Fibroblast of gingiva (primary cell): ENCODE measurements at regions not wholly inside any gene's neighbourhood (a gene's known extent, or its start where the extent isn't known, plus 50 kb on each side); places are given as distances from the start of the nearest gene placed in this dataset.
A peak's percentile ranks its signal among the peaks of the same experiment; 100 is the strongest.
"Not testable (repeated sequence)": the region's sequence is repeated elsewhere in the genome, so short reads cannot be mapped to it uniquely, and the experiment has no call there.

Experiments
- DNase-seq: peaks from one replicate; pipeline ENCODE4 v3.0.0-alpha.2; 2011; ENCODE audit warnings: low read depth

DNA sequence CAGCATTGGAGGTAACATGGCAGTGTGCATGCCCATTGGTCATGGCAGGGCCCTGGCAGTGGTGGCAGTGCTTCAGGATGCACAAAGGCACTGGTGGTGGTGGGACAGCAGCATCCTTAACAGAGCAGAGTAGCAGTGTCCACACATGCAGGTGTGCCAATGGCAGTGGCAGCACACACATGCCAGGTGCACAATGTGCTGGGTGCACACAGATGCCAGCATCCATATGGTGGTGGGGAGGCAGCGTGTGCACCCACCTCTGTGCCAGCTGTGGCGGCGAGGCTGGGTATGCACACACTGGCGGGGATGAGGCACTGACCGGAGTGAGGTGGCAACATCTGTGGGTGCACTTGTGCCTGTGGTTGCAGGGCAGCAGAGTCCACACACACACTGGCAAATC lies 150.6 kb downstream of the SI start:
- no peak for DNase-seq

GRCh38 chr3:164918905-164919304 lies 159.4 kb downstream of the SI start:
- no peak for DNase-seq

GRCh38 chr3:164912916-164913315 lies 165.4 kb downstream of the SI start:
- DNase-seq, result no peak

GRCh38 chr3:164903820-164904451 lies 174.4 kb downstream of the SI start:
- DNase-seq, result peak; percentile 22

DNA sequence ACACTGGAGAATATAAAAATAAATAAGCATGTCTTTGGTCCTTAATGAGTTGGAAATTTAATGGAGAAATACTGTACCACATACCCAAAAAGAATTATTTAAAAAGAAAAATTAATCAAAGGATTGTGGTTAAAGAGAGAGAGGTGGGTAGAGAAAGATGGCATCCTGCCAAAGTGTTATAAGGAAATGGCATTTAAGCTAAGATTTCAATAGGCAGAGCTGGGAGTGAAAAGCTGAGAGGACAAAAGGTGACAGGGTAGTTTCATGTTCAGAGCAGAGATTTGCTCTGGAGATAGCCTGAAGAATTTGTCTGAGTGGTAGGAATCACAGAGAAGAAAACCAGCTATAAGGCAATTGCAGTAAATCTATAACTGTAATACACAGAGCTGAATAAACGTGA lies 181.0 kb downstream of the SI start:
- DNase-seq, result no peak

- DNase-seq, result no peak
Observed at GRCh38 chr3:164890061-164890460, 188.2 kb downstream of the SI start.

DNA sequence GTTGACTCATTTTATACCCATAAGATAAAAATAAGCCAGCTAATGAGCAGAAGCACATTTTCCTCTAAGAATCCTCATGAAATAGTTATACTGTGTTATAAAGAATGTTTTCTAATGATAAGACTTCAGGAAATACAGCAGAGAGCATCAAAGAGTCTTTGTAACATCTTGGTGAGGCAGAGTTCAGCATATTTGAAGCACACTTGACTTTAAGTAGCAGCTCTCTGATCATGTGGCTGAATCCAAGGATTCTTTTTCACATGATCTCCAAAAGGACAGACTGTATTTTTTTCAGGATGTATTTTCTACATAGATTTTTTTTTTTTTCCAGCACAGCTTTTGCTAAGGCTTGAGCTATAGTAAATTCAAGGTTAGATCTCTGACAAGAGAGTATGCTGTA lies 195.1 kb downstream of the SI start:
- DNase-seq, result no peak

GRCh38 chr3:164879201-164879600 lies 199.1 kb downstream of the SI start:
- DNase-seq, result no peak

GRCh38 chr3:164864454-164864853 lies 213.8 kb downstream of the SI start:
- DNase-seq, result no peak

GRCh38 chr3:164852866-164853265 lies 225.4 kb downstream of the SI start:
- DNase-seq, result no peak

DNA sequence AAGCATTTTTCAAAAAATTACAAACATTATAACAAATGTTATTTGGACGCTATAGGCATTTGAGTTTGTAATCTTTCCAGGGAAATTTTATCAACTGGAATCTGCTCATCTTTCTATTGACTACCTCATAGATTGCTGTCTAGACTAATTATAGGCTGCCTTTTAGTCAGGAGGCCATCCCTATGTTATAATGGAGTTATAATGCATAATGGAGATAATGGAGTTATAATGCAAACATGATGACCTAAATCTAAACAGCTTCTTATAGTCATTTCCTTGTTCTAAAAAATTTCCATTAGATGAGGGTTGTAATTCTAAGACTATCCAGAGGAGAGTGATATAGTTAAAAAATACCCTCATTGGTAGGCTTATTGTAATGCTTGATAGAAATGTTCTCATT lies 226.4 kb downstream of the SI start:
- DNase-seq, result no peak

GRCh38 chr3:164851204-164851603 lies 227.1 kb downstream of the SI start:
- no peak for DNase-seq

- no peak for DNase-seq
Observed at GRCh38 chr3:164848923-164849322, 229.4 kb downstream of the SI start.

- no peak for DNase-seq
Observed at GRCh38 chr3:164845739-164846138, 232.6 kb downstream of the SI start.

GRCh38 chr3:164832216-164832615 lies 246.1 kb downstream of the SI start:
- no peak for DNase-seq

- no peak for DNase-seq
Observed at GRCh38 chr3:164818318-164818717, 260.0 kb downstream of the SI start.

DNA sequence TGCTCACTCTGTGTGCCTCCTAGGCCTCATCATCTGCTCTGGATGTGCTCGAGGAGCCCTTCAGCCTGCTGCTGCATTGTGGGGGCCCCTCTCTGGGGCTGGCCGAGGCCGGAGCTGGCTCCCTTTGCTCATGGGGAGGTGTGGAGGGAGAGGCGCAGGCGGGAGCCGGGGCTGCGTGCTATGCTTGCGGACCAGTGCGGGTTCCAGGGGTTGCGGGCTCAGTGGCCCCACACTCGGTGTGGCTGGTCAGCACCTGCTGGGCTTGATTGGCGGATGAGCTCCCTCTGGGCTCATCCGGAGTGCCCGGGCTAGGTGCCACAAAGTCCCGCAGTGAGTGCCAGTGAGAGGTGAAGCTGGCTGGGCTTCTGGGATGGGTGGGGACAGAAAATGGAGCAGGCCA lies 264.2 kb downstream of the SI start:
- DNase-seq, result no peak

- no peak for DNase-seq
Observed at GRCh38 chr3:164812042-164812441, 266.3 kb downstream of the SI start.

DNA sequence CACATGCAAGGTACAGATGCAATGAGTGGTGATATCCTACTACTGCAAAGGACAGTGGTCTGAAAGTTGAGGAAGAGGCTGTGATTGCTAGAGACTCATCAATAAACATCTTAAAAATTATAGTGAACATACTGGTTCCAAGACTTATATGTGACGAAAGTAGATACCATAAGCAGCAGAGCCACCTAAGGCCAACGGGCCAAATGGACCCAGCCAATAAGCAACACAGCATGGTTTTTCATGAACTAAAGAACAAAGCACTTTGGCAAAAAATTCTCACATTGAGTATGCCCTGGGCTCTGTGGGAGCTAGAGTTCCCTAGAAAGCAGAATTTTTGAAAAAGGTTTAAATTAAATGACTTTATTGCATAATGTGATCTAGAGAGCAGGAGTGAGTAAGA lies 272.1 kb downstream of the SI start:
- peak; percentile 43 for DNase-seq

DNA sequence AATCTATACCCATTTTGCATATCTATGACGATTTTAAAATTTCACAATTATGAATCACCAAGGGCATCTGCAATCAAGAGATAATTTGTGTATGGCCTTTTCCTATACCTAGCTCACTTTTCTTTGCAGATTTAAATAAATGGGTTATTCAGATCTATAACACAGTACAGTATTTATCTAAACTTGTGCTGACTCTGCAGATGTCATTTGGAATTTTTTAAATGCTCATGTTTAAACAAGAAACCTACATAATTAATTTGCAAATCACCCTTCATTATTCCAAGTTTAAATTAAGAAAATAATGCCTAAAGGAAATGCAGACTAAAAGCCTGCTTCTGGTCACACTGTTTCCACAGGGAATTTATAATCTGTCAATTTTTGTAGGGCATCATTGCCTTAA lies 284.2 kb downstream of the SI start:
- DNase-seq, result no peak

- peak; percentile 89 for DNase-seq
Observed at GRCh38 chr3:164791263-164791662, 287.0 kb downstream of the SI start.

- not testable (repeated sequence) for DNase-seq
Observed at GRCh38 chr3:164784407-164784806, 293.9 kb downstream of the SI start.

- DNase-seq, result no peak
Observed at GRCh38 chr3:164781755-164782154, 296.5 kb downstream of the SI start.

DNA sequence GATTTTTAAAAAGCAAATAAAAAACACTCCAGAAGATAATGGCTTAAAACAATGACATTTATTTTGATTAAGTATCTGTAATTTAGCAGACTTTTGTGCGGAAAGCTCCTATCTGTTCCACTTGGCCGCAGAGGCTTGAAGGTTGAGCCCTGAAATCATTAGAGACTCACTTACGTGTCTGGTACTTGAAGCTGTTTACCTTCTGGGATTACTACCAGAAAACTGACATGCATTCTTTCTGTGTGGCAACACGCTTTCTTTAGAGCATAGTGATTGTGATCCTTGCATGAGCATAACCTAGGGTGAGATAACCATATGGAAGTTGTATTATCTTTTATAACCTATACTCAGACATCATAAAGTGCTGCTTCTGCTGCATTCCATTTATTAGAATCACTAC lies 298.5 kb downstream of the SI start:
- DNase-seq, result no peak

DNA sequence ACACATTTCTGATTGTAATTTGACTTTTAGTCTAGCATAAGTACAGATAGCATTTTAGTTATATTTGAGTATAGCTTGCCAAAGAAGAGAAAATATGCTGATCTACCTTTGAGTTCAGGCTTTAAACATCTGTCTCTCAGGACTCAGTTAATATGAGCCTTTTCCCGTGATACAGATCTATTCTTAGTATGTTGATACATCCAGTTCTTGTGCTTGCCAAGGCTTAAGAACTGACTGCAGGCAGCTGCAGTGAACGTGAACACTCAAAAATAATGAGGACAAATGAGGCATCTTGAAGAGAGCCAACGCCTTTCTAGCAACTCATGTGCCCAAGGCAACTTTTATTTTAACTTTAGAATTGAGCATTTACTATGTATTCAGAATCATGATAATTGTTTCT lies 325.5 kb downstream of the SI start:
- peak; percentile 15 for DNase-seq
